Activated CD8-positive, alpha-beta T cell treated with anti-CD3 and anti-CD28 coated beads, Interleukin-2, amount 10 ng/mL, durations not matched to agents 7 days and 5 days (primary cell): ENCODE measurements at regions not wholly inside any gene's neighbourhood (a gene's known extent, or its start where the extent isn't known, plus 50 kb on each side); places are given as distances from the start of the nearest gene placed in this dataset.
"Not testable (repeated sequence)": the region's sequence is repeated elsewhere in the genome, so short reads cannot be mapped to it uniquely, and the experiment has no call there.

Experiments used
- ATAC-seq: fragments of 150-1000 bp; cut with Tn5 transposase; one replicate; pipeline ENCODE4 v1.10.0; 2021; ENCODE audit warnings: moderate library complexity
- CTCF ChIA-PET: fragments of 350-600 bp; sonication (Branson Sonifier 250); formaldehyde crosslinking; loops from one replicate; lab custom pipeline; 2021; ENCODE audit warnings: antibody characterized with exemption; lab: Charles Lee
- POLR2A ChIA-PET: fragments of 350-600 bp; sonication (Branson Sonifier 250); formaldehyde crosslinking; loops from one replicate; lab custom pipeline; 2021; ENCODE audit warnings: antibody characterized with exemption; lab: Charles Lee
- DNase-seq: peaks from one replicate; pipeline ENCODE4 v3.0.0-alpha.2; 2020
- H3K27ac Mint-ChIP-seq: one replicate; pipeline ENCODE4 v1.8.0; 2021; ENCODE audit warnings: mild to moderate bottlenecking, mixed read lengths
- H3K27me3 Mint-ChIP-seq: one replicate; pipeline ENCODE4 v1.8.0; 2021; ENCODE audit warnings: low read depth, mixed read lengths
- H3K36me3 Mint-ChIP-seq: one replicate; pipeline ENCODE4 v1.8.0; 2021; ENCODE audit warnings: low read depth, mixed read lengths
- H3K4me1 Mint-ChIP-seq: one replicate; pipeline ENCODE4 v1.8.0; 2021; ENCODE audit warnings: low read depth, mixed read lengths
- H3K4me3 Mint-ChIP-seq: one replicate; pipeline ENCODE4 v1.8.0; 2021; ENCODE audit warnings: mild to moderate bottlenecking, mixed read lengths
- H3K9me3 Mint-ChIP-seq: one replicate; pipeline ENCODE4 v1.8.0; 2022; ENCODE audit warnings: mixed read lengths; ENCODE audit not compliant: insufficient read depth

- Mint-ChIP-seq H3K4me1 (peaks cover 11% of the 10 kb centered on the region), H3K9me3 (no peaks in the 10 kb centered on the region), H3K36me3 (no peaks in the 10 kb centered on the region), H3K27ac (no peak overlapping the region), H3K27me3 (no peaks in the 10 kb centered on the region), H3K4me3 (no peak overlapping the region)
- ChIA-PET CTCF (interaction anchor here (1.9 kb wide), 1 partner anchor 22 kb away, joined by 6 read pairs; no protein-coding TSS in a partner anchor), POLR2A (no interaction called here)
- no peak for DNase-seq
- no peak for ATAC-seq
Measured at GRCh38 chr16:11418506-11418905, 73.2 kb downstream of the RMI2 start.

GRCh38 chr16:11420067-11420466, 74.8 kb downstream of the RMI2 start:
- DNase-seq, H3K27ac Mint-ChIP-seq, H3K4me3 Mint-ChIP-seq, CTCF ChIA-PET, H3K36me3 Mint-ChIP-seq, POLR2A ChIA-PET, H3K9me3 Mint-ChIP-seq, ATAC-seq, H3K27me3 Mint-ChIP-seq: not testable (repeated sequence)
- peaks cover 14% of the 10 kb centered on the region for H3K4me1 Mint-ChIP-seq

- DNase-seq (no peak), ATAC-seq (no peak)
- Mint-ChIP-seq H3K9me3 (no peaks in the 10 kb centered on the region), H3K36me3 (no peaks in the 10 kb centered on the region), H3K27ac (no peak overlapping the region), H3K4me3 (no peak overlapping the region), H3K4me1 (peaks cover 14% of the 10 kb centered on the region), H3K27me3 (no peaks in the 10 kb centered on the region)
- ChIA-PET POLR2A (no interaction called here), CTCF (interaction anchor here (1.1 kb wide), 1 partner anchor 13 kb away, joined by 3 read pairs; no protein-coding TSS in a partner anchor)
Measured at GRCh38 chr16:11420895-11421294, 75.6 kb downstream of the RMI2 start.

- H3K27ac Mint-ChIP-seq, result no peak overlapping the region
- H3K4me3 Mint-ChIP-seq, result no peak overlapping the region
- no peaks in the 10 kb centered on the region for H3K27me3 Mint-ChIP-seq
- H3K4me1 Mint-ChIP-seq, result peaks cover 14% of the 10 kb centered on the region
- ChIA-PET POLR2A (interaction anchor here (0.5 kb wide), 1 partner anchor 450 kb away, joined by 3 read pairs; no protein-coding TSS in a partner anchor), CTCF (interaction anchor here (2.2 kb wide), 1 partner anchor 26 kb away, joined by 11 read pairs; no protein-coding TSS in a partner anchor)
- no peaks in the 10 kb centered on the region for H3K36me3 Mint-ChIP-seq
- H3K9me3 Mint-ChIP-seq, result no peaks in the 10 kb centered on the region
- no peak for DNase-seq
- ATAC-seq, result no peak
Measured at GRCh38 chr16:11422381-11423314, 77.4 kb downstream of the RMI2 start.

DNA sequence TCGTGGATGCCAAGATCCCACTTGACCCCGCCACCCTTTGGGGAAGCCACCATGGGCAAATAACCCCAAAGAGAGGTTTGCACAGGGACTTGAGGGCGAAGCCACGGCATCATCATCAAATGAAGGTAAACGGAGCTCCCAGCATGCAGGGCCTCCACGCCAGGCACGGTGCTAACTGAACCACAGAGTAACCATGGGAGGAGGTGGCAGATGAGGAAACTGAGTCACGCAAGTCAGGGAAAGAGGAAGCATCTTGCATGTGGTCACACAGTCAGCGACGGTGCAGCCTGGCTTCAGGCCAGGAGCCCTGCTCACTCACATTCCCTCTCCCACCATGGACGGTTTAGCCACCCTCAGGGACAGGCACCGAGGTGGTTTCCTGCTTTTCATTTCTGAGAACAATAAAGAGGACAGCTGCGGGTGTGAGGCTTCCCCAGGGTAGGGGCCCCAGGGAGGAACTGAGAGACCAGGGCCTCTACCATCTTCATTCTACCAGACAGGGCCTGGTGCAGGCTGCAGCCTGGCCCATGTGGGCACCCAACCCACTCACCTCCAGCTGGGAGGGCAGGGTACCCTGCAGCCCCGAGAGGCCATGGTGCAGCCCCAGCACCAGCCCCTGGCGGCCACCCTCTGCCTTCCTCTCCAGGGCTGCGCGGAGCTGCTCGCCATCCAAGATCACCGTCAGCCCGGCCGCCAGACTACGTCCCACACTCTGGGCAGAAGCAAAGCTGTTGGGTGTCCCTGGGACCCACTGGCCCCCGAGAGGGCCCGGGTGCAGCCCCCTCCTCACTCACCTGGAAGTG, 78.3 kb downstream of the RMI2 start:
- ChIA-PET CTCF (interaction anchor here (1.9 to 2.2 kb wide), 2 partner anchors 27 to 109 kb away, joined by 7 to 11 read pairs; no protein-coding TSS in a partner anchor), POLR2A (interaction anchor here (0.5 kb wide), 1 partner anchor 449 kb away, joined by 3 read pairs; no protein-coding TSS in a partner anchor)
- ATAC-seq (peak; percentile 42), DNase-seq (no peak)
- H3K4me1 Mint-ChIP-seq, result peaks cover 14% of the 10 kb centered on the region
- no peaks in the 10 kb centered on the region for H3K36me3 Mint-ChIP-seq
- no peaks in the 10 kb centered on the region for H3K9me3 Mint-ChIP-seq
- H3K27ac Mint-ChIP-seq, result no peak overlapping the region
- no peaks in the 10 kb centered on the region for H3K27me3 Mint-ChIP-seq
- H3K4me3 Mint-ChIP-seq, result no peak overlapping the region

- Mint-ChIP-seq H3K27ac (no peak overlapping the region), H3K4me1 (peaks cover 14% of the 10 kb centered on the region), H3K27me3 (no peaks in the 10 kb centered on the region), H3K36me3 (no peaks in the 10 kb centered on the region), H3K4me3 (no peak overlapping the region), H3K9me3 (no peaks in the 10 kb centered on the region)
- POLR2A ChIA-PET, result no interaction called here
- CTCF ChIA-PET, result interaction anchor here (1.1 to 2.2 kb wide), 3 partner anchors 19 to 108 kb away, joined by 4 to 11 read pairs (median 7); no protein-coding TSS in a partner anchor
- no peak for DNase-seq
- ATAC-seq, result no peak
Measured at GRCh38 chr16:11424118-11424460, 78.8 kb downstream of the RMI2 start.

- Mint-ChIP-seq H3K9me3 (no peaks in the 10 kb centered on the region), H3K4me3 (no peak overlapping the region), H3K36me3 (no peaks in the 10 kb centered on the region), H3K27me3 (no peaks in the 10 kb centered on the region), H3K4me1 (peaks cover 14% of the 10 kb centered on the region), H3K27ac (no peak overlapping the region)
- POLR2A ChIA-PET, result no interaction called here
- CTCF ChIA-PET, result interaction anchor here (0.9 to 1.9 kb wide), 5 partner anchors 17 to 107 kb away, joined by 3 to 7 read pairs (median 4); no protein-coding TSS in a partner anchor
- DNase-seq, result no peak
- no peak for ATAC-seq
Measured at GRCh38 chr16:11425140-11425539, 79.9 kb downstream of the RMI2 start.

DNA sequence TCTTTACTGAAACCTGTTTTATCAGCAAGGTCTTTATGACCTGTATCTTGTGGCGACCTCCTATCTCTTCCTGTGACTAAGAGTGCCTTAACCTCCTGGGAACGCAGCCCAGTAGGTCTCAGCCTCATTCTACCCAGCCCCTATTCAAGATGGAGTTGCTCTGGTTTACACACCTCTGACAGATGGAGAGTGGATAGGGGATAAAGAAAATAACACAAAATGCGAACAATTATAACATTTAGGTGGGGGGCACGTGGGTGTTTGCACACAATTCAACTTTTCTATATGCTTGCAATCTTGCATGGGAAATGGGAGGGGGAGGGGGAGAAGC, 83.3 kb downstream of the RMI2 start:
- H3K4me3 Mint-ChIP-seq, result no peak overlapping the region
- ATAC-seq (no peak), DNase-seq (no peak)
- peaks cover 3% of the 10 kb centered on the region for H3K27me3 Mint-ChIP-seq
- H3K36me3 Mint-ChIP-seq, result no peaks in the 10 kb centered on the region
- CTCF ChIA-PET, result no interaction called here
- H3K9me3 Mint-ChIP-seq, result no peaks in the 10 kb centered on the region
- POLR2A ChIA-PET, result no interaction called here
- no peak overlapping the region for H3K27ac Mint-ChIP-seq
- peaks cover 3% of the 10 kb centered on the region for H3K4me1 Mint-ChIP-seq

DNA sequence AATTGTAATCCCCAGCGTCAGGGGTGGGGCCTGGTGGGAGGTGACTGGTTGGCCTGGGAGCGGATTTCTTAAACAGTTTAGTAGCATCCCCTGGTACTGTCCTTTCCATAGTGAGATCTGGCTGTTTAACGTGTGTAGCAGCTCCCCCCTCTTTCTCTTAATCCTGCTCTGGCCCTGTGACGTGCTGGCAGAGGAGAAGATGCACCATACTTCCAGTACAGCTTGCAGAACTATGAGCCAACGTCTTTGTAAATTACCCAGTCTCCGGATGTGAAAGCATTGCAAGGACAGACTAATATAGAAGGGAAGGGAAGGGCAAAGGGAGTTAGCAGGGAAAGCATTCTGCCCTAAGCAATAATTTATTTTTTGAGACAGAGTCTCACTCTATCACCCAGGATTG, 83.9 kb downstream of the RMI2 start:
- Mint-ChIP-seq H3K27ac (no peak overlapping the region), H3K27me3 (peaks cover 3% of the 10 kb centered on the region), H3K4me3 (no peak overlapping the region), H3K9me3 (no peaks in the 10 kb centered on the region), H3K36me3 (no peaks in the 10 kb centered on the region), H3K4me1 (no peaks in the 10 kb centered on the region)
- POLR2A ChIA-PET, result no interaction called here
- no peak for ATAC-seq
- CTCF ChIA-PET, result no interaction called here
- no peak for DNase-seq

- H3K4me3 Mint-ChIP-seq, result no peak overlapping the region
- ATAC-seq (no peak), DNase-seq (no peak)
- H3K27ac Mint-ChIP-seq, result no peak overlapping the region
- no peaks in the 10 kb centered on the region for H3K9me3 Mint-ChIP-seq
- H3K4me1 Mint-ChIP-seq, result no peaks in the 10 kb centered on the region
- peaks cover 3% of the 10 kb centered on the region for H3K27me3 Mint-ChIP-seq
- POLR2A ChIA-PET, result no interaction called here
- H3K36me3 Mint-ChIP-seq, result no peaks in the 10 kb centered on the region
- CTCF ChIA-PET, result interaction anchor here (1.0 kb wide), 1 partner anchor 13 kb away, joined by 3 read pairs; no protein-coding TSS in a partner anchor
Measured at GRCh38 chr16:11429823-11430222, 84.6 kb downstream of the RMI2 start.

DNA sequence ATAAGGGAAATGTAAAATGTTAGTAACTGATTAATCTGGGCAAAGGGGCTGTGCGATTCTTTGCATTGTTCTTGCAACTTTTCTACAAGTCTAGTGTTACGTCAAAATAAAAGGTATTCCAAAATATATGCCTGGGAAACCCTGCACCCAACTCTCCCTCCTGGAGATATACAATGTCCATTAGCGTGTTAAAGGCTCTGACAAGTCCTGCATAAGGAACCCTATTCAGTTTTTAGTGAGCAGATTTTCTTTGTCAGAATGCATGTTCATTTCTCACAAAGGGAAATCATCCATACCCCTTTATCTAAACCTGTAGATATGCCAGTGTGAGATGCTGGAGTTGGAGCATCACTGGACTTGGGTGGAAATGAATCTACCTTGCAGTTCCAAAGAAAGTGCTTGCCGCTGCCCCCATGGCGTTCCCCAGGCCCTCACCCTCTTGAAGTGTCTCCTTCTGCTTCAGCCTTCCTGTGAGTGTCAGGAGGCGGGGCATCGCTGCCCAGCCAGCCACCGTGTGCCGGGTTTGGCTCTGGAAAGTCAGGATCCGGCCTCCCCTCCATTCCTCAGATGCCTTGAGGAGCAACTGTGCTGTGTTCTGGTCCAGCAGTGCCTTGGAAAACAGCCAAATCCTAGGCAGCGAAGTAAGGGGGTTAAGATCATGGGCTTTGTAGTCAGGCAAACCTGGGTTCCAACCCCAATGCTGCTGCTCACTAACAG, 85.5 kb downstream of the RMI2 start:
- ChIA-PET CTCF (interaction anchor here (1.0 to 2.4 kb wide), 2 partner anchors 14 to 23 kb away, joined by 3 to 9 read pairs; no protein-coding TSS in a partner anchor), POLR2A (no interaction called here)
- peaks cover 3% of the 10 kb centered on the region for H3K27me3 Mint-ChIP-seq
- DNase-seq (no peak), ATAC-seq (no peak)
- H3K4me3 Mint-ChIP-seq, result no peak overlapping the region
- no peaks in the 10 kb centered on the region for H3K36me3 Mint-ChIP-seq
- H3K27ac Mint-ChIP-seq, result no peak overlapping the region
- no peaks in the 10 kb centered on the region for H3K4me1 Mint-ChIP-seq
- H3K9me3 Mint-ChIP-seq, result no peaks in the 10 kb centered on the region
